SU-DHL-6 (cell line): ENCODE measurements at regions not wholly inside any gene's neighbourhood (a gene's known extent, or its start where the extent isn't known, plus 50 kb on each side); places are given as distances from the start of the nearest gene placed in this dataset.

ENCODE experiments used
- CTCF ChIP-seq: fragments of 200-600 bp; sonication (generic); IDR thresholded peaks from one replicate; pipeline ENCODE4 v1.5.1; 2017; ENCODE audit warnings: antibody characterized with exemption, mild to moderate bottlenecking, low read length, moderate library complexity; ENCODE audit not compliant: insufficient read depth, poor library complexity, severe bottlenecking
- EZH2phosphoT487 ChIP-seq: fragments of 200-600 bp; sonication (generic), shearing (Covaris generic); conservative IDR thresholded peaks from 2 replicates; pipeline ENCODE4 v1.6.1; 2018; ENCODE audit warnings: mild to moderate bottlenecking, antibody characterized with exemption, low read length, moderate library complexity, mixed read lengths

GRCh38 chr2:89834306-89834705 lies 1142.8 kb downstream of the RPIA start:
- TF ChIP-seq CTCF (no peak), EZH2phosphoT487 (no peak)
